Gastroesophageal sphincter (tissue), 4 donors: ENCODE measurements at regions not wholly inside any gene's neighbourhood (a gene's known extent, or its start where the extent isn't known, plus 50 kb on each side); places are given as distances from the start of the nearest gene placed in this dataset.

Experiments
- ATAC-seq: fragments of 150-250 bp; one replicate; pipeline ENCODE4 v1.9.1; 2016; ENCODE audit warnings: mild to moderate bottlenecking, moderate library complexity
- H3K27ac ChIP-seq, 4 donors: fragments of 200-600 bp; sonication (generic) in 3 of 4; 1 replicate in 3 of 4; 2 replicates in 1 of 4; pipeline ENCODE4 v1.5.1; 2016 to 2019
- H3K27me3 ChIP-seq: fragments of 200-600 bp; sonication (generic); one replicate; pipeline ENCODE4 v1.5.1; 2019
- H3K36me3 ChIP-seq, 2 donors: fragments of 200-600 bp; sonication (generic); one replicate each; pipeline ENCODE4 v1.5.1; 2019; ENCODE audit warnings: control low read depth in 1 of 2
- H3K4me1 ChIP-seq, 3 donors: fragments of 200-600 bp; sonication (generic); 1 replicate in 2 of 3; 2 replicates in 1 of 3; pipeline ENCODE4 v1.5.1; 2016 to 2019; ENCODE audit warnings: control low read depth in 2 of 3
- H3K4me3 ChIP-seq, 2 donors: fragments of 200-600 bp; sonication (generic); one replicate each; pipeline ENCODE4 v1.5.1; 2019; ENCODE audit warnings: mild to moderate bottlenecking in 1 of 2, moderate library complexity in 1 of 2
- H3K9me3 ChIP-seq, 3 donors: fragments of 200-600 bp; sonication (generic); one replicate each; pipeline ENCODE4 v1.5.1; 2017 to 2019; ENCODE audit warnings: control low read depth in 2 of 3
- CTCF ChIP-seq, 4 experiments: fragments of 200-600 bp in 2 of 4; fragments of 450-650 bp in 2 of 4; sonication (generic) in 1 of 4; IDR thresholded peaks; one replicate each; pipeline ENCODE4 v1.5.1; 2017 to 2019; ENCODE audit warnings: antibody characterized with exemption in 4 of 4, mild to moderate bottlenecking in 2 of 4, moderate library complexity in 2 of 4
- EP300 ChIP-seq: sonication (generic); formaldehyde crosslinking; IDR thresholded peaks from one replicate; pipeline ENCODE4 v1.6.1; 2017; ENCODE audit warnings: antibody characterized with exemption, mild to moderate bottlenecking
- POLR2A ChIP-seq, 2 donors: fragments of 450-650 bp; IDR thresholded peaks; one replicate each; pipeline ENCODE4 v1.6.1; 2017; ENCODE audit warnings: antibody characterized with exemption in 2 of 2, mild to moderate bottlenecking in 2 of 2, moderate library complexity in 1 of 2
- POLR2AphosphoS5 ChIP-seq: sonication (generic); formaldehyde crosslinking; IDR thresholded peaks from one replicate; pipeline ENCODE4 v1.6.1; 2017; ENCODE audit warnings: antibody characterized with exemption
- WGBS, 2 donors: methylation state at CpG; one replicate each; pipeline ENCODE4 v1.1.5; 2018; ENCODE audit warnings: low coverage in 1 of 2; 5-methylcytosine and 5-hydroxymethylcytosine counted together

- Histone ChIP-seq H3K27me3 (no peaks in the 10 kb centered on the region), H3K36me3 (no peaks in the 10 kb centered on the region), H3K27ac (no peak overlapping the region), H3K4me1 (no peaks in the 10 kb centered on the region), H3K4me3 (no peak overlapping the region), H3K9me3 (no peaks in the 10 kb centered on the region)
- no peak for TF ChIP-seq CTCF (IDR thresholded peaks at IDR 0.05)
- TF ChIP-seq EP300 = no peak
- no peak for TF ChIP-seq POLR2AphosphoS5
- no peak for TF ChIP-seq POLR2A (IDR thresholded peaks at IDR 0.05)
- WGBS, 2 donors = 67 to 71% methylated on average over 1 of the region's 1 CpG
- ATAC-seq = no peak
Observed at GRCh38 chr6:12379181-12379580, 89.0 kb downstream of the EDN1 start.

GRCh38 chr6:12381587-12381986 lies 91.4 kb downstream of the EDN1 start:
- no peaks in the 10 kb centered on the region for H3K36me3 ChIP-seq
- no peak for ATAC-seq

GRCh38 chr6:12383448-12383847 lies 93.3 kb downstream of the EDN1 start:
- no peak overlapping the region for H3K27ac ChIP-seq
- no peak for TF ChIP-seq POLR2A (IDR thresholded peaks at IDR 0.05)
- TF ChIP-seq POLR2AphosphoS5 = no peak
- no peak for TF ChIP-seq CTCF (IDR thresholded peaks at IDR 0.05)
- TF ChIP-seq EP300 = no peak
- no peaks in the 10 kb centered on the region for H3K4me1 ChIP-seq
- ATAC-seq = no peak
- 54 to 78% methylated on average over 3 of the region's 3 CpGs for WGBS, 2 donors
- no peaks in the 10 kb centered on the region for H3K27me3 ChIP-seq
- no peak overlapping the region for H3K4me3 ChIP-seq
- H3K36me3 ChIP-seq = no peaks in the 10 kb centered on the region
- no peaks in the 10 kb centered on the region for H3K9me3 ChIP-seq

More at GRCh38 chr6:12381587-12381986, 91.4 kb downstream of the EDN1 start:
- TF ChIP-seq EP300 = no peak
- TF ChIP-seq CTCF (IDR thresholded peaks at IDR 0.05) = no peak
- no peak for TF ChIP-seq POLR2AphosphoS5
- TF ChIP-seq POLR2A (IDR thresholded peaks at IDR 0.05) = no peak
- Histone ChIP-seq H3K4me1 (no peaks in the 10 kb centered on the region), H3K27ac (no peak overlapping the region), H3K4me3 (no peak overlapping the region), H3K9me3 (no peaks in the 10 kb centered on the region), H3K27me3 (no peaks in the 10 kb centered on the region)

GRCh38 chr6:12384357-12384912 lies 94.3 kb downstream of the EDN1 start:
- Histone ChIP-seq H3K36me3 (no peaks in the 10 kb centered on the region), H3K27me3 (no peaks in the 10 kb centered on the region), H3K4me3 (no peak overlapping the region), H3K9me3 (no peaks in the 10 kb centered on the region), H3K27ac (no peak overlapping the region), H3K4me1 (no peaks in the 10 kb centered on the region)
- no peak for ATAC-seq
- no peak for TF ChIP-seq CTCF (IDR thresholded peaks at IDR 0.05)
- no peak for TF ChIP-seq POLR2AphosphoS5
- TF ChIP-seq POLR2A (IDR thresholded peaks at IDR 0.05) = no peak
- no peak for TF ChIP-seq EP300
- WGBS, 2 donors = 22 to 36% methylated on average over 2 of the region's 2 CpGs

GRCh38 chr6:12385316-12385715 lies 95.2 kb downstream of the EDN1 start:
- no peak for ATAC-seq
- no peaks in the 10 kb centered on the region for H3K27me3 ChIP-seq
- whole genome bisulfite sequencing, 2 donors = 70 to 87% methylated on average over 3 of the region's 3 CpGs
- no peak overlapping the region for H3K27ac ChIP-seq
- no peaks in the 10 kb centered on the region for H3K9me3 ChIP-seq
- no peaks in the 10 kb centered on the region for H3K4me1 ChIP-seq
- no peaks in the 10 kb centered on the region for H3K36me3 ChIP-seq
- no peak overlapping the region for H3K4me3 ChIP-seq
- TF ChIP-seq POLR2A (IDR thresholded peaks at IDR 0.05) = no peak
- TF ChIP-seq POLR2AphosphoS5 = no peak
- no peak for TF ChIP-seq EP300
- no peak for TF ChIP-seq CTCF (IDR thresholded peaks at IDR 0.05)
